H9 (cell line): ENCODE measurements at regions not wholly inside any gene's neighbourhood (a gene's known extent, or its start where the extent isn't known, plus 50 kb on each side); places are given as distances from the start of the nearest gene placed in this dataset.

Experiments used
- DNase-seq: peaks from one replicate; pipeline ENCODE4 v3.0.0-alpha.2; 2017
- H2AFZ ChIP-seq: one replicate; pipeline ENCODE4 v1.6.1; 2013; ENCODE audit warnings: mild to moderate bottlenecking, low read length, control low read depth, moderate library complexity
- H2AK5ac ChIP-seq: 2 replicates; pipeline ENCODE4 v1.6.1; 2013; ENCODE audit warnings: low read length, control low read depth, mixed read lengths; ENCODE audit not compliant: insufficient read length
- H2BK120ac ChIP-seq: one replicate; pipeline ENCODE4 v1.6.1; 2013; ENCODE audit warnings: low read depth, mild to moderate bottlenecking, low read length, control low read depth, inconsistent platforms; ENCODE audit not compliant: poor library complexity, severe bottlenecking
- H2BK12ac ChIP-seq: 2 replicates; pipeline ENCODE4 v1.6.1; 2013; ENCODE audit warnings: low read length, control low read depth, mixed read lengths, low read depth; ENCODE audit not compliant: insufficient read length
- H2BK15ac ChIP-seq: 2 replicates; pipeline ENCODE4 v1.6.1; 2013; ENCODE audit warnings: low read depth, low read length, control low read depth
- H2BK20ac ChIP-seq: one replicate; pipeline ENCODE4 v1.6.1; 2013; ENCODE audit warnings: low read depth, mild to moderate bottlenecking, low read length, control low read depth, inconsistent platforms; ENCODE audit not compliant: poor library complexity, severe bottlenecking
- H2BK5ac ChIP-seq: 2 replicates; pipeline ENCODE4 v1.6.1; 2013; ENCODE audit warnings: low read length, control low read depth, mixed read lengths; ENCODE audit not compliant: insufficient read length
- H3K14ac ChIP-seq: 2 replicates; pipeline ENCODE4 v1.6.1; 2013; ENCODE audit warnings: low read length, control low read depth; ENCODE audit not compliant: insufficient read depth
- H3K18ac ChIP-seq: 2 replicates; pipeline ENCODE4 v1.6.1; 2013; ENCODE audit warnings: low read depth, mild to moderate bottlenecking, mixed read lengths, low read length, control low read depth; ENCODE audit not compliant: insufficient read length
- H3K23ac ChIP-seq: 2 replicates; pipeline ENCODE4 v1.6.1; 2013; ENCODE audit warnings: low read length, control low read depth, mixed read lengths, low read depth; ENCODE audit not compliant: insufficient read length
- H3K23me2 ChIP-seq: 2 replicates; pipeline ENCODE4 v1.6.1; 2013; ENCODE audit warnings: low read depth, mild to moderate bottlenecking, mixed read lengths, low read length, control low read depth; ENCODE audit not compliant: insufficient read length, poor library complexity, severe bottlenecking
- H3K27ac ChIP-seq: 2 replicates; pipeline ENCODE4 v1.5.1; 2013; ENCODE audit warnings: low read length, control low read depth, mixed read lengths, low read depth; ENCODE audit not compliant: insufficient read length
- H3K27me3 ChIP-seq: 2 replicates; pipeline ENCODE4 v1.6.1; 2013; ENCODE audit warnings: low read length, control low read depth, inconsistent platforms; ENCODE audit not compliant: insufficient read depth
- H3K4ac ChIP-seq: 2 replicates; pipeline ENCODE4 v1.6.1; 2013; ENCODE audit warnings: low read depth, mild to moderate bottlenecking, control low read depth, inconsistent platforms, low read length, moderate library complexity
- H3K4me1 ChIP-seq: 2 replicates; pipeline ENCODE4 v1.6.1; 2013; ENCODE audit warnings: low read length, control low read depth, inconsistent platforms; ENCODE audit not compliant: insufficient read depth
- H3K4me2 ChIP-seq: 2 replicates; pipeline ENCODE4 v1.6.1; 2013; ENCODE audit warnings: low read length, control low read depth, mixed read lengths; ENCODE audit not compliant: insufficient read length, insufficient read depth
- H3K56ac ChIP-seq: 2 replicates; pipeline ENCODE4 v1.6.1; 2013; ENCODE audit warnings: low read depth, mild to moderate bottlenecking, mixed read lengths, low read length, control low read depth; ENCODE audit not compliant: insufficient read length
- H3K79me1 ChIP-seq: 2 replicates; pipeline ENCODE4 v1.6.1; 2013; ENCODE audit warnings: low read depth, mild to moderate bottlenecking, moderate library complexity, low read length, control low read depth, inconsistent platforms; ENCODE audit not compliant: insufficient read depth, poor library complexity, severe bottlenecking
- H3K79me2 ChIP-seq: 2 replicates; pipeline ENCODE4 v1.6.1; 2013; ENCODE audit warnings: low read length, control low read depth, inconsistent platforms; ENCODE audit not compliant: insufficient read depth
- H3K9ac ChIP-seq: 2 replicates; pipeline ENCODE4 v1.6.1; 2013; ENCODE audit warnings: low read length, control low read depth, mixed read lengths; ENCODE audit not compliant: insufficient read length; ENCODE audit errors: extremely low read depth
- H3K9me3 ChIP-seq: one replicate; pipeline ENCODE4 v1.6.1; 2013; ENCODE audit warnings: low read depth, low read length, inconsistent platforms; ENCODE audit not compliant: control insufficient read depth
- H3T11ph ChIP-seq: one replicate; pipeline ENCODE4 v1.6.1; 2013; ENCODE audit warnings: mild to moderate bottlenecking, low read length, control low read depth, inconsistent platforms
- H4K20me1 ChIP-seq: one replicate; pipeline ENCODE4 v1.6.1; 2013; ENCODE audit not compliant: control insufficient read depth, insufficient read length, insufficient read depth
- H4K5ac ChIP-seq: 2 replicates; pipeline ENCODE4 v1.6.1; 2013; ENCODE audit warnings: low read depth, mild to moderate bottlenecking, mixed read lengths, low read length, control low read depth; ENCODE audit not compliant: insufficient read length
- H4K8ac ChIP-seq: replicated peaks from 2 replicates; pipeline ENCODE4 v1.6.1; 2013; ENCODE audit warnings: low read length, control low read depth, mixed read lengths, low read depth; ENCODE audit not compliant: insufficient read length
- H4K91ac ChIP-seq: 2 replicates; pipeline ENCODE4 v1.6.1; 2013; ENCODE audit warnings: low read depth, mild to moderate bottlenecking, moderate library complexity, mixed read lengths, low read length, control low read depth; ENCODE audit not compliant: insufficient read length
- H3K27ac Mint-ChIP-seq, 3 experiments: 2 replicates in 2 of 3; 3 replicates in 1 of 3; pipeline ENCODE4 v1.8.0; 2020 to 2021; ENCODE audit warnings: mixed read lengths in 3 of 3, mild to moderate bottlenecking in 1 of 3, moderate library complexity in 1 of 3
- H3K27me3 Mint-ChIP-seq: 2 replicates; pipeline ENCODE4 v1.8.0; 2021; ENCODE audit warnings: low read depth, mild to moderate bottlenecking, moderate library complexity, mixed read lengths
- H3K36me3 Mint-ChIP-seq, 3 experiments: 2 replicates in 2 of 3; 3 replicates in 1 of 3; pipeline ENCODE4 v1.8.0; 2020 to 2021; ENCODE audit warnings: low read depth in 3 of 3, mixed read lengths in 3 of 3; ENCODE audit not compliant: insufficient read depth in 1 of 3
- H3K4me1 Mint-ChIP-seq, 2 experiments: 2 replicates each; pipeline ENCODE4 v1.8.0; 2020; ENCODE audit warnings: mixed read lengths in 2 of 2
- H3K4me3 Mint-ChIP-seq, 2 experiments: 2 replicates in 1 of 2; 3 replicates in 1 of 2; pipeline ENCODE4 v1.8.0; 2020 to 2021; ENCODE audit warnings: mild to moderate bottlenecking in 2 of 2, mixed read lengths in 2 of 2, moderate library complexity in 1 of 2
- H3K9me3 Mint-ChIP-seq, 2 experiments: 2 replicates in 1 of 2; 3 replicates in 1 of 2; pipeline ENCODE4 v1.8.0; 2020; ENCODE audit warnings: mild to moderate bottlenecking in 2 of 2, mixed read lengths in 2 of 2, moderate library complexity in 1 of 2
- WGBS: extraction: QIAGEN DNeasy Blood & Tissue Kit; methylation state at CpG from one replicate; pipeline ENCODE4 v1.1.7; 2013; ENCODE audit warnings: missing lambda C conversion rate, low lambda C conversion rate, mixed read lengths; ENCODE audit not compliant: insufficient read length; ENCODE audit errors: extremely low coverage; 5-methylcytosine and 5-hydroxymethylcytosine counted together
- TF ChIP-seq, protein P1 (sequence below): fragments of 200-600 bp; sonication (generic); conservative IDR thresholded peaks from 3 replicates; pipeline ENCODE4 v1.8.0; 2021; ENCODE audit warnings: antibody characterized with exemption, mild to moderate bottlenecking

DNA sequence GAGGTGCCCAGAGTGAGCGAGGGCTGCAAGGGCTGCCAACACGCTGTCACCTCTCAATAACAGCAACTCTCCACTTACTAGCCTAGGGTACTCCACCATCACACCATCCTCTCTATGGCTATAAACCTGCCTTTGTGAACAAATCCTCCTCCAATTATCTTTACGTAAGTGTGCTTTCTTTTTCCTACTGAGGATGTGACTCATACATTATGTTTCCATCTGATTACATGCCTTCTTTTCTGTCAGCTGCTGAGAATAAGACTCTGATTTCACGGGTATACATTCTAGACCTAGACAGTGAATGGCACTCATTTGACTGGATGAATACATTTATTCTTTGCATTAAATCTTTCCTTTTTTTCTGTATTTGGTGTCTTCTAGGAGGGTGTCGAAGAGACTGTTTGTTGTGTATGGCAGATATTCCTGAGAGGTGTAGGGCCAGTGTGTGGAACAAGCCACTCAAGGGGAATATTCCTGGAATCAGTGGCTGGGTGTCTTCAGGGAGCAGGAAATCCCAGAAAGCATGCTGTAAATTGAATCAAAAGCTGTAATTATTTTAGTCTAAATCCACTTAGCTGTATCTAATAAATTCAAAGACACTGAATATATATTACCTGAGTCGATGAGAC lies 327.3 kb upstream of the TMTC1 start:
- Histone ChIP-seq H2BK120ac (no peak overlapping the region), H3K27me3 (no peaks in the 10 kb centered on the region), H2BK5ac (no peak overlapping the region), H3K23ac (no peak overlapping the region), H3K18ac (no peak overlapping the region), H3K27ac (no peak overlapping the region), H3K4me2 (no peak overlapping the region), H2BK20ac (no peak overlapping the region), H3K4me1 (no peaks in the 10 kb centered on the region), H2BK15ac (no peak overlapping the region), H3K23me2 (no peaks in the 10 kb centered on the region), H3K56ac (no peak overlapping the region), H3K9me3 (no peaks in the 10 kb centered on the region), H3K14ac (no peak overlapping the region), H3K79me1 (no peaks in the 10 kb centered on the region), H4K20me1 (no peaks in the 10 kb centered on the region), H3T11ph (no peak overlapping the region), H2BK12ac (no peak overlapping the region), H3K9ac (no peak overlapping the region), H3K4ac (no peak overlapping the region), H2AK5ac (no peak overlapping the region), H4K91ac (no peak overlapping the region), H2AFZ (no peak overlapping the region), H3K79me2 (no peaks in the 10 kb centered on the region), H4K8ac (no peak overlapping the region), H4K5ac (no peak overlapping the region)
- H3K9me3 Mint-ChIP-seq = peaks cover 14 to 16% of the 10 kb centered on the region in 2 experiments; a peak in 4 of 5 replicates
- H3K27ac Mint-ChIP-seq = no peak overlapping the region
- H3K4me3 Mint-ChIP-seq = no peak overlapping the region
- H3K27me3 Mint-ChIP-seq = no peaks in the 10 kb centered on the region
- WGBS = no CpG with 5 or more reads among the region's 6 CpGs
- TF ChIP-seq, protein P1, sequence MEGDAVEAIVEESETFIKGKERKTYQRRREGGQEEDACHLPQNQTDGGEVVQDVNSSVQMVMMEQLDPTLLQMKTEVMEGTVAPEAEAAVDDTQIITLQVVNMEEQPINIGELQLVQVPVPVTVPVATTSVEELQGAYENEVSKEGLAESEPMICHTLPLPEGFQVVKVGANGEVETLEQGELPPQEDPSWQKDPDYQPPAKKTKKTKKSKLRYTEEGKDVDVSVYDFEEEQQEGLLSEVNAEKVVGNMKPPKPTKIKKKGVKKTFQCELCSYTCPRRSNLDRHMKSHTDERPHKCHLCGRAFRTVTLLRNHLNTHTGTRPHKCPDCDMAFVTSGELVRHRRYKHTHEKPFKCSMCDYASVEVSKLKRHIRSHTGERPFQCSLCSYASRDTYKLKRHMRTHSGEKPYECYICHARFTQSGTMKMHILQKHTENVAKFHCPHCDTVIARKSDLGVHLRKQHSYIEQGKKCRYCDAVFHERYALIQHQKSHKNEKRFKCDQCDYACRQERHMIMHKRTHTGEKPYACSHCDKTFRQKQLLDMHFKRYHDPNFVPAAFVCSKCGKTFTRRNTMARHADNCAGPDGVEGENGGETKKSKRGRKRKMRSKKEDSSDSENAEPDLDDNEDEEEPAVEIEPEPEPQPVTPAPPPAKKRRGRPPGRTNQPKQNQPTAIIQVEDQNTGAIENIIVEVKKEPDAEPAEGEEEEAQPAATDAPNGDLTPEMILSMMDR = no peak
- no peaks in the 10 kb centered on the region for H3K4me1 Mint-ChIP-seq
- peaks cover 0 to 14% (median 2%) of the 10 kb centered on the region in 3 experiments; a peak in 3 of 7 replicates for H3K36me3 Mint-ChIP-seq
- DNase-seq = no peak
